Left ventricle myocardium superior (tissue), 1 donor: ENCODE measurements at regions not wholly inside any gene's neighbourhood (a gene's known extent, or its start where the extent isn't known, plus 50 kb on each side); places are given as distances from the start of the nearest gene placed in this dataset.

Experiments used
- ATAC-seq: fragments of 200-7000 bp; cut with Tn5 transposase; one replicate; pipeline ENCODE4 v1.9.1; 2020; ENCODE audit warnings: mild to moderate bottlenecking, moderate library complexity
- DNase-seq: peaks from one replicate; pipeline ENCODE4 v3.0.0-alpha.2; 2020
- intact Hi-C: fragments of 100-400 bp; cut with micrococcal nuclease; formaldehyde crosslinking; loops from one replicate; pipeline ENCODE4 v1.11.0; 2022
- donor health status: DM: no; HTN: yes; CAD: no; lungs with severe emphysema.

- no peak for DNase-seq
- intact Hi-C loops: no loop called here
- ATAC-seq: no peak
These were observed 53.7 kb upstream of the BCOR start for GRCh38 chrX:40151211-40152172.

GRCh38 chrX:40150503-40150902 lies 52.7 kb upstream of the BCOR start:
- intact Hi-C loops: no loop called here
- ATAC-seq: no peak
- no peak for DNase-seq

- no peak for DNase-seq
- intact Hi-C loops: no loop called here
- no peak for ATAC-seq
These were observed 51.8 kb upstream of the BCOR start for GRCh38 chrX:40149286-40150175.

- intact Hi-C loops: no loop called here
- ATAC-seq (no peak), DNase-seq (no peak)
These were observed 50.9 kb upstream of the BCOR start for GRCh38 chrX:40148385-40149285.

GRCh38 chrX:40147971-40148370 lies 50.2 kb upstream of the BCOR start:
- ATAC-seq (no peak), DNase-seq (no peak)
- intact Hi-C loops: no loop called here
